ENCODE measurements at regions not wholly inside any gene's neighbourhood (a gene's known extent, or its start where the extent isn't known, plus 50 kb on each side); places are given as distances from the start of the nearest gene placed in this dataset.

- Mint-ChIP-seq H3K27ac (ENCODE audit: unreplicated experiment) (no peak overlapping the region), H3K9me3 (peaks cover 1% of the 10 kb centered on the region), H3K36me3 (ENCODE audit: low read depth) (no peaks in the 10 kb centered on the region), H3K4me1 (peaks cover 11% of the 10 kb centered on the region), H3K4me3 (no peak overlapping the region), H3K27me3 (ENCODE audit: low read depth) (peaks cover 19% of the 10 kb centered on the region)
- DNase-seq (ENCODE audit: low read depth, low spot score) = no peak
- TF ChIP-seq CTCF (conservative IDR thresholded peaks at IDR 0.05) = no peak
Observed at GRCh38 chr2:177072090-177072489, 140.5 kb upstream of the HNRNPA3 start.

GRCh38 chr2:177073611-177074010 is 139.0 kb upstream of the HNRNPA3 start:
- no peak overlapping the region for H3K27ac Mint-ChIP-seq (ENCODE audit: unreplicated experiment)
- no peak for DNase-seq (ENCODE audit: low read depth, low spot score)
- no peak overlapping the region for H3K4me3 Mint-ChIP-seq
- H3K4me1 Mint-ChIP-seq = peaks cover 11% of the 10 kb centered on the region
- no peak for TF ChIP-seq CTCF (conservative IDR thresholded peaks at IDR 0.05)
- peaks cover 14% of the 10 kb centered on the region for H3K27me3 Mint-ChIP-seq (ENCODE audit: low read depth)
- no peaks in the 10 kb centered on the region for H3K36me3 Mint-ChIP-seq (ENCODE audit: low read depth)
- H3K9me3 Mint-ChIP-seq = no peaks in the 10 kb centered on the region

- TF ChIP-seq CTCF (conservative IDR thresholded peaks at IDR 0.05) = no peak
- H3K4me1 Mint-ChIP-seq = peaks cover 11% of the 10 kb centered on the region
- H3K27me3 Mint-ChIP-seq (ENCODE audit: low read depth) = peaks cover 12% of the 10 kb centered on the region
- no peak for DNase-seq (ENCODE audit: low read depth, low spot score)
- no peaks in the 10 kb centered on the region for H3K9me3 Mint-ChIP-seq
- H3K36me3 Mint-ChIP-seq (ENCODE audit: low read depth) = no peaks in the 10 kb centered on the region
- no peak overlapping the region for H3K4me3 Mint-ChIP-seq
- H3K27ac Mint-ChIP-seq (ENCODE audit: unreplicated experiment) = no peak overlapping the region
Observed at GRCh38 chr2:177074099-177074710, 138.4 kb upstream of the HNRNPA3 start.

- Mint-ChIP-seq H3K27me3 (ENCODE audit: low read depth) (peaks cover 9% of the 10 kb centered on the region), H3K4me1 (peaks cover 11% of the 10 kb centered on the region), H3K36me3 (ENCODE audit: low read depth) (no peaks in the 10 kb centered on the region), H3K27ac (ENCODE audit: unreplicated experiment) (no peak overlapping the region), H3K9me3 (no peaks in the 10 kb centered on the region), H3K4me3 (no peak overlapping the region)
- no peak for DNase-seq (ENCODE audit: low read depth, low spot score)
- TF ChIP-seq CTCF (conservative IDR thresholded peaks at IDR 0.05) = no peak
Observed at GRCh38 chr2:177075254-177075653, 137.3 kb upstream of the HNRNPA3 start.

- peaks cover 11% of the 10 kb centered on the region for H3K4me1 Mint-ChIP-seq
- H3K36me3 Mint-ChIP-seq (ENCODE audit: low read depth) = no peaks in the 10 kb centered on the region
- no peaks in the 10 kb centered on the region for H3K9me3 Mint-ChIP-seq
- DNase-seq (ENCODE audit: low read depth, low spot score) = no peak
- H3K4me3 Mint-ChIP-seq = no peak overlapping the region
- H3K27me3 Mint-ChIP-seq (ENCODE audit: low read depth) = peaks cover 6% of the 10 kb centered on the region
- no peak overlapping the region for H3K27ac Mint-ChIP-seq (ENCODE audit: unreplicated experiment)
- TF ChIP-seq CTCF (conservative IDR thresholded peaks at IDR 0.05) = no peak
Observed at GRCh38 chr2:177076636-177077179, 135.9 kb upstream of the HNRNPA3 start.

All from neural crest cell (in vitro differentiated cells).